ENCODE measurements at regions not wholly inside any gene's neighbourhood (a gene's known extent, or its start where the extent isn't known, plus 50 kb on each side); places are given as distances from the start of the nearest gene placed in this dataset.

DNA sequence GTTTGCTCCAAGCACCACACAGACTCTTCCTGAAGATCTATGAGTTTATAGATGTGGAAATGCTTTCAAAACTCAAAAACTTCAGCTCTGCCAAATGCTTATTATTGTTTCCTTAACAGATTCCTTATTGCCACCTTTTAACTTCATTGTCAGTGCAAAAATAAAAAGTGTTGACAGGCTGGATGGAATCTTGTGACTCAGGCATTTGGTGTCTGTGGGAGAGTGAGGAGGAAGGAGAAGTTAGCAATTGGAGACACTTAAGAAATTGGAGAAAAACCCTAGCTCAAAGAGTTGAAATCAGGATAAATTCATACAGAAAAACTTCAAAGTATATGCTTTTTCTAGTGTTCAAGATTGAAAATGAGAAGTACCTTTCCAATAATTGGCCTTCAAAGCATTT is 140.6 kb upstream of the PUM3 start:
- Histone ChIP-seq H3K79me2 (ENCODE audit: control insufficient read depth in 1 of 2, insufficient read depth in 2 of 2, low read length in 2 of 2) (no peaks in the 10 kb centered on the region), H4K5ac (ENCODE audit: insufficient read length, low read depth, low read length) (no peak overlapping the region), H3K18ac (ENCODE audit: extremely low read depth, low read length) (no peak overlapping the region), H4K8ac (ENCODE audit: extremely low read depth, insufficient read depth, low read length) (no peak overlapping the region), H3K4me2 (ENCODE audit: insufficient read depth in 1 of 2, low read depth in 2 of 2, low read length in 2 of 2) (no peak overlapping the region), H3K36me3 (ENCODE audit: control insufficient read depth in 2 of 4, insufficient read depth in 4 of 4, low read length in 3 of 4) (no peaks in the 10 kb centered on the region), H3K27me3 (replicated peaks in 1 of 4; ENCODE audit: control insufficient read depth in 3 of 4, extremely low read depth in 1 of 4, insufficient read depth in 3 of 4, low read length in 3 of 4) (no peaks in the 10 kb centered on the region), H3K4me3 (ENCODE audit: extremely low read depth in 1 of 4, insufficient read depth in 2 of 4, low read depth in 3 of 4, low read length in 4 of 4) (no peak overlapping the region), H3K23me2 (ENCODE audit: low read depth, low read length) (no peaks in the 10 kb centered on the region), H2BK20ac (ENCODE audit: low read length) (no peak overlapping the region), H3K9me3 (ENCODE audit: insufficient read depth in 2 of 2, low read depth in 1 of 2, low read length in 1 of 2) (no peaks in the 10 kb centered on the region), H2AFZ (ENCODE audit: low read length) (no peak overlapping the region), H2AK5ac (ENCODE audit: low read depth, low read length) (no peak overlapping the region), H4K91ac (replicated peaks; ENCODE audit: insufficient read length, low read length) (no peak overlapping the region), H3K4me1 (replicated peaks in 1 of 4; ENCODE audit: control insufficient read depth in 3 of 4, insufficient read depth in 4 of 4, low read length in 3 of 4) (no peaks in the 10 kb centered on the region), H3K4ac (replicated peaks; ENCODE audit: insufficient read length, low read depth, low read length) (no peak overlapping the region), H3K56ac (replicated peaks; ENCODE audit: insufficient read length, low read depth, low read length) (no peak overlapping the region), H3K23ac (ENCODE audit: insufficient read length) (no peak overlapping the region), H2BK12ac (ENCODE audit: low read depth, low read length) (no peak overlapping the region), H2BK15ac (ENCODE audit: low read length) (no peak overlapping the region), H3K9ac (replicated peaks in 1 of 4; ENCODE audit: extremely low read depth in 1 of 4, low read depth in 3 of 4, low read length in 3 of 4) (no peak overlapping the region), H2BK120ac (replicated peaks; ENCODE audit: low read depth, low read length) (no peak overlapping the region), H3K14ac (ENCODE audit: insufficient read length) (no peak overlapping the region), H3K79me1 (ENCODE audit: low read depth, low read length) (no peaks in the 10 kb centered on the region), H4K20me1 (replicated peaks in 1 of 2; ENCODE audit: control insufficient read depth in 1 of 2, insufficient read depth in 2 of 2, low read length in 2 of 2) (peaks cover 0 to 2% of the 10 kb centered on the region in 2 experiments), H3K27ac (ENCODE audit: low read depth, low read length) (no peak overlapping the region), H2BK5ac (ENCODE audit: low read depth, low read length) (no peak overlapping the region)
- DNase-seq (ENCODE audit: low read depth in 1 of 2, low spot score in 2 of 2): no peak
- POLR2A ChIA-PET (ENCODE audit: partially characterized antibody): no interaction called here
- FAIRE-seq: no peak
- CTCF ChIA-PET (ENCODE audit: partially characterized antibody): interaction anchor here (1.0 to 1.4 kb wide), 3 partner anchors 23 to 197 kb away, joined by 3 to 4 read pairs (median 3); no protein-coding TSS in a partner anchor
- TF ChIP-seq, protein P1, sequence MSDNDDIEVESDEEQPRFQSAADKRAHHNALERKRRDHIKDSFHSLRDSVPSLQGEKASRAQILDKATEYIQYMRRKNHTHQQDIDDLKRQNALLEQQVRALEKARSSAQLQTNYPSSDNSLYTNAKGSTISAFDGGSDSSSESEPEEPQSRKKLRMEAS (IDR thresholded peaks at IDR 0.05): no peak
- no peak for TF ChIP-seq TBP (IDR thresholded peaks at IDR 0.05; ENCODE audit: low read depth, low read length)
